H1 (cell line): ENCODE measurements at regions not wholly inside any gene's neighbourhood (a gene's known extent, or its start where the extent isn't known, plus 50 kb on each side); places are given as distances from the start of the nearest gene placed in this dataset.

Experiments used
- CTCF ChIA-PET: fragments of 300-600 bp; sonication (Branson Sonifier 250); formaldehyde crosslinking; loops from one replicate; lab custom pipeline; 2021; ENCODE audit not compliant: partially characterized antibody; lab: Charles Lee
- POLR2A ChIA-PET: fragments of 300-600 bp; sonication (Branson Sonifier 250); formaldehyde crosslinking; loops from one replicate; lab custom pipeline; 2021; ENCODE audit warnings: inconsistent platforms; ENCODE audit not compliant: partially characterized antibody; lab: Charles Lee
- DNase-seq, 2 experiments: peaks; one replicate each; pipeline versions ENCODE4 v3.0.0 to v3.0.0-alpha.2; 2010 to 2022; ENCODE audit warnings: low spot score in 2 of 2, low read depth in 1 of 2, mixed read lengths in 1 of 2
- FAIRE-seq: peaks from 2 replicates; lab custom pipeline; 2011; peaks lifted over from hg19 to GRCh38; lab: Jason Lieb, UNC
- H2AFZ ChIP-seq: 2 replicates; pipeline ENCODE4 v1.8.1; 2012; ENCODE audit warnings: low read length, inconsistent platforms
- H2AK5ac ChIP-seq: 2 replicates; pipeline ENCODE4 v1.6.1; 2013; ENCODE audit warnings: low read depth, low read length
- H2BK120ac ChIP-seq: replicated peaks from 2 replicates; pipeline ENCODE3; 2013; ENCODE audit warnings: low read depth, low read length, inconsistent platforms
- H2BK12ac ChIP-seq: 2 replicates; pipeline ENCODE4 v1.6.1; 2013; ENCODE audit warnings: low read depth, low read length
- H2BK15ac ChIP-seq: 2 replicates; pipeline ENCODE4 v1.6.1; 2013; ENCODE audit warnings: low read length
- H2BK20ac ChIP-seq: 2 replicates; pipeline ENCODE4 v1.6.1; 2013; ENCODE audit warnings: low read length
- H2BK5ac ChIP-seq: 2 replicates; pipeline ENCODE4 v1.6.1; 2013; ENCODE audit warnings: low read depth, low read length
- H3K14ac ChIP-seq: 2 replicates; pipeline ENCODE4 v1.6.1; 2013; ENCODE audit warnings: inconsistent platforms; ENCODE audit not compliant: insufficient read length
- H3K18ac ChIP-seq: 2 replicates; pipeline ENCODE4 v1.6.1; 2013; ENCODE audit warnings: low read length; ENCODE audit errors: extremely low read depth
- H3K23ac ChIP-seq: 2 replicates; pipeline ENCODE4 v1.6.1; 2013; ENCODE audit warnings: inconsistent platforms; ENCODE audit not compliant: insufficient read length
- H3K23me2 ChIP-seq: 2 replicates; pipeline ENCODE4 v1.6.1; 2013; ENCODE audit warnings: low read depth, low read length
- H3K27ac ChIP-seq: 2 replicates; pipeline ENCODE4 v1.6.1; 2011; ENCODE audit warnings: low read depth, low read length, inconsistent platforms
- H3K27me3 ChIP-seq, 4 experiments: replicated peaks in 1 of 4; 1 replicate in 1 of 4; 2 replicates in 3 of 4; pipeline versions ENCODE4 v1.6.1 to v1.8.1; 2011 to 2013; ENCODE audit warnings: low read length in 3 of 4, mild to moderate bottlenecking in 3 of 4, inconsistent platforms in 2 of 4, mixed read lengths in 2 of 4, moderate library complexity in 1 of 4; ENCODE audit not compliant: control insufficient read depth in 3 of 4, insufficient read depth in 3 of 4; ENCODE audit errors: extremely low read depth in 1 of 4
- H3K36me3 ChIP-seq, 4 experiments: 2 replicates each; pipeline versions ENCODE4 v1.6.1 to v1.8.1; 2011 to 2013; ENCODE audit warnings: mild to moderate bottlenecking in 4 of 4, low read length in 3 of 4, moderate library complexity in 2 of 4, control low read depth in 1 of 4, inconsistent platforms in 1 of 4; ENCODE audit not compliant: insufficient read depth in 4 of 4, control insufficient read depth in 2 of 4
- H3K4ac ChIP-seq: replicated peaks from 2 replicates; pipeline ENCODE3; 2013; ENCODE audit warnings: low read length, low read depth, mixed read lengths, inconsistent platforms; ENCODE audit not compliant: insufficient read length
- H3K4me1 ChIP-seq, 4 experiments: replicated peaks in 1 of 4; 1 replicate in 1 of 4; 2 replicates in 3 of 4; pipeline versions ENCODE4 v1.6.1 to v1.8.1; 2011 to 2013; ENCODE audit warnings: low read length in 3 of 4, inconsistent platforms in 2 of 4, mixed read lengths in 1 of 4; ENCODE audit not compliant: insufficient read depth in 4 of 4, control insufficient read depth in 3 of 4
- H3K4me2 ChIP-seq, 2 experiments: 2 replicates each; pipeline versions ENCODE4 v1.6.1 to v1.8.1; 2011 to 2013; ENCODE audit warnings: low read depth in 2 of 2, low read length in 2 of 2, control low read depth in 1 of 2, inconsistent platforms in 1 of 2, mild to moderate bottlenecking in 1 of 2; ENCODE audit not compliant: insufficient read depth in 1 of 2
- H3K4me3 ChIP-seq, 4 experiments: fragments of 200-600, 300-600 bp in 1 of 4; sonication (generic), shearing (Covaris generic), sonication (Bioruptor Twin) in 1 of 4; 2 replicates each; pipeline versions ENCODE4 v1.5.1 to v1.8.1; 2011 to 2016; ENCODE audit warnings: low read length in 4 of 4, low read depth in 3 of 4, control low read depth in 2 of 4, inconsistent platforms in 2 of 4, mild to moderate bottlenecking in 2 of 4, mixed read lengths in 1 of 4, moderate library complexity in 1 of 4; ENCODE audit not compliant: insufficient read depth in 2 of 4; ENCODE audit errors: extremely low read depth in 1 of 4
- H3K56ac ChIP-seq: replicated peaks from 2 replicates; pipeline ENCODE3; 2013; ENCODE audit warnings: low read depth, mild to moderate bottlenecking, mixed read lengths, low read length, inconsistent platforms; ENCODE audit not compliant: insufficient read length
- H3K79me1 ChIP-seq: 2 replicates; pipeline ENCODE4 v1.6.1; 2013; ENCODE audit warnings: low read depth, low read length, control low read depth
- H3K79me2 ChIP-seq, 2 experiments: 2 replicates each; pipeline versions ENCODE4 v1.6.1 to v1.8.1; 2012 to 2013; ENCODE audit warnings: low read length in 2 of 2, mild to moderate bottlenecking in 2 of 2, inconsistent platforms in 1 of 2; ENCODE audit not compliant: insufficient read depth in 2 of 2, control insufficient read depth in 1 of 2
- H3K9ac ChIP-seq, 4 experiments: replicated peaks in 1 of 4; 1 replicate in 1 of 4; 2 replicates in 3 of 4; pipeline versions ENCODE4 v1.6.1 to v1.8.1; 2011 to 2013; ENCODE audit warnings: low read depth in 3 of 4, low read length in 3 of 4, control low read depth in 2 of 4, mild to moderate bottlenecking in 2 of 4, moderate library complexity in 2 of 4, inconsistent platforms in 1 of 4; ENCODE audit errors: extremely low read depth in 1 of 4
- H3K9me3 ChIP-seq, 2 experiments: 2 replicates each; pipeline versions ENCODE4 v1.6.1 to v1.8.1; 2012 to 2013; ENCODE audit warnings: mild to moderate bottlenecking in 2 of 2, moderate library complexity in 2 of 2, control low read depth in 1 of 2, inconsistent platforms in 1 of 2, low read depth in 1 of 2, low read length in 1 of 2, mixed read lengths in 1 of 2; ENCODE audit not compliant: insufficient read depth in 2 of 2
- H4K20me1 ChIP-seq, 2 experiments: replicated peaks in 1 of 2; 2 replicates each; pipeline versions ENCODE3 to v1.8.1; 2011 to 2013; ENCODE audit warnings: inconsistent platforms in 2 of 2, low read length in 2 of 2, mild to moderate bottlenecking in 1 of 2; ENCODE audit not compliant: insufficient read depth in 2 of 2, control insufficient read depth in 1 of 2
- H4K5ac ChIP-seq: 2 replicates; pipeline ENCODE4 v1.6.1; 2013; ENCODE audit warnings: low read length, low read depth, mixed read lengths, inconsistent platforms; ENCODE audit not compliant: insufficient read length
- H4K8ac ChIP-seq: 2 replicates; pipeline ENCODE4 v1.8.0; 2013; ENCODE audit warnings: mild to moderate bottlenecking, moderate library complexity, low read length, inconsistent platforms; ENCODE audit not compliant: insufficient read depth; ENCODE audit errors: extremely low read depth
- H4K91ac ChIP-seq: replicated peaks from 2 replicates; pipeline ENCODE3; 2013; ENCODE audit warnings: low read length, mixed read lengths, inconsistent platforms; ENCODE audit not compliant: insufficient read length
- CHD1 ChIP-seq: IDR thresholded peaks from 2 replicates; pipeline ENCODE4 v1.6.1; 2012; ENCODE audit warnings: low read depth, low read length, improper control_type of control experiment
- JUND ChIP-seq: IDR thresholded peaks from 2 replicates; pipeline ENCODE4 v1.6.1; 2011; ENCODE audit warnings: mild to moderate bottlenecking, improper control_type of control experiment, low read length
- NANOG ChIP-seq: IDR thresholded peaks from 2 replicates; pipeline ENCODE4 v1.6.1; 2011; ENCODE audit warnings: low read length, low read depth, mild to moderate bottlenecking, inconsistent platforms; ENCODE audit not compliant: insufficient read depth, poor library complexity, severe bottlenecking
- SRF ChIP-seq: IDR thresholded peaks from 2 replicates; pipeline ENCODE4 v1.6.1; 2011; ENCODE audit warnings: mild to moderate bottlenecking, low read depth, low read length, moderate library complexity
- YY1 ChIP-seq: IDR thresholded peaks from 2 replicates; pipeline ENCODE4 v1.6.1; 2011; ENCODE audit warnings: low read depth, mild to moderate bottlenecking, low read length
- WGBS, 2 experiments: shearing (Covaris generic) in 1 of 2; methylation state at CpG; one replicate each; pipeline versions ENCODE4 v1.1.6 to v1.1.7; 2013 to 2015; ENCODE audit warnings: low lambda C conversion rate in 2 of 2, mixed read lengths in 2 of 2, inconsistent platforms in 1 of 2, low coverage in 1 of 2, missing lambda C conversion rate in 1 of 2; ENCODE audit not compliant: insufficient replicate concordance in 2 of 2, insufficient coverage in 1 of 2, insufficient read length in 1 of 2; ENCODE audit errors: extremely low coverage in 1 of 2, missing lambda C conversion rate in 1 of 2; 5-methylcytosine and 5-hydroxymethylcytosine counted together

DNA sequence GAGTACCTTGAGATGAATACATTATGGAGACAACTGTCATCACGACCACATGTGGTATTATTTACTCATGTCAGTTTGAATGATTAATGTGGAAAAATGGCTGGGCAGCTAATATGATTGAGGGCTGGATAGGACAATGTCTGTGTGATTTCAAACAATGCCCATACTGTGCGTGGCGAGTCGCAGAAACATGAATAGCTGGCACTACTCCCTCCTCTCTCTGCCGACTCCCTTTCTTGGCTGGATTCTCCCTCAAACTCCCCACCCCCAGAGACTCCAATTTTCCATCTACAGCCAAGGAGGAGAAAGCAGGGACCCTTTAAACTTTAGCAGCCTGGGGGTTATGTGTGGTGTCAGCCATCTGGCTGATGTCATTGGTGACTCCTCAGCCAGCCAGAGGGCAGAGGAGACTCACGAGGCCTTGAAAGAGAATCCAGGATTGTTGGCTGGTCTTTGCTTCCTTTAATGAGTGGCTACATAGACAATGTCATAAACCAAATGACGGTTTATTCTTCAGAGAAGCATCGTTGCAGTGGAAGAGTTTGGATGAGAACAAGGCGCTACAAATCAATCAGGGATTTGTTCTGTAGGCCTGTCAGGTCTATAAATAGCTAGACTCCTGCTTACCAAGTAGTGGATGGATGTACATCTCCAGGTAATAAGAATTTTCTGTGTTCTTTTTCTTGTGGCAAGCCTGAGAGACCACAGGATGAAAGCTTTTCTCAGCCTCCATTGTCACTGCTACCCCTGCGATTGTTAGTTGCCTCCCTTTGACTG lies 165.6 kb downstream of the DLEU7 start:
- Histone ChIP-seq H3K36me3 (no peaks in the 10 kb centered on the region; a peak in 1 of 8 replicates), H3K79me2 (no peaks in the 10 kb centered on the region), H3K27ac (no peak overlapping the region), H2BK20ac (no peak overlapping the region), H3K9ac (no peak overlapping the region), H2BK12ac (no peak overlapping the region), H4K20me1 (no peaks in the 10 kb centered on the region), H3K79me1 (no peaks in the 10 kb centered on the region; the same call in 1 of the 2 replicates), H2AFZ (no peak overlapping the region), H3K4me1 (no peaks in the 10 kb centered on the region), H3K4me2 (no peak overlapping the region), H4K8ac (no peak overlapping the region), H3K23me2 (no peaks in the 10 kb centered on the region), H2BK120ac (no peak overlapping the region), H2BK15ac (no peak overlapping the region), H3K14ac (no peak overlapping the region), H2AK5ac (no peak overlapping the region), H3K18ac (no peak overlapping the region), H3K27me3 (no peaks in the 10 kb centered on the region), H3K9me3 (peaks cover 0 to 7% of the 10 kb centered on the region in 2 experiments; a peak in 3 of 4 replicates), H3K23ac (no peak overlapping the region), H4K91ac (no peak overlapping the region), H4K5ac (no peak overlapping the region), H3K4me3 (no peak overlapping the region), H3K56ac (no peak overlapping the region), H3K4ac (no peak overlapping the region)
- POLR2A ChIA-PET: interaction anchor here (1.5 kb wide), 1 partner anchor 11 kb away, joined by 3 read pairs; no protein-coding TSS in a partner anchor
- DNase-seq (no peak), FAIRE-seq (no peak)
- CTCF ChIA-PET: interaction anchor here (0.6 to 1.3 kb wide), 3 partner anchors 122 to 622 kb away, joined by 3 to 4 read pairs (median 4); no protein-coding TSS in a partner anchor
- 88% methylated on average over 10 of the region's 10 CpGs; no CpG with 5 or more reads in 1 of the 2 experiments for WGBS, 2 experiments
- TF ChIP-seq SRF (no peak), JUND (no peak), YY1 (no peak), NANOG (no peak), CHD1 (no peak)
- TF ChIP-seq, all 59 proteins: peak for 0
- no peak overlapping the region for H2BK5ac ChIP-seq
